NB4 (cell line): ENCODE measurements at regions not wholly inside any gene's neighbourhood (a gene's known extent, or its start where the extent isn't known, plus 50 kb on each side); places are given as distances from the start of the nearest gene placed in this dataset.

ENCODE experiments used
- MYC ChIP-seq: IDR thresholded peaks from 2 replicates; pipeline ENCODE4 v1.6.1; 2011; ENCODE audit warnings: low read depth, low read length
- POLR2A ChIP-seq: IDR thresholded peaks from 2 replicates; pipeline ENCODE4 v1.6.1; 2011; ENCODE audit warnings: mild to moderate bottlenecking; ENCODE audit not compliant: insufficient read length; ENCODE audit errors: extremely low read depth
- TF ChIP-seq, protein P1 (sequence below): IDR thresholded peaks from one replicate; pipeline ENCODE4 v1.5.1; 2012; ENCODE audit warnings: low read depth, low read length
- TF ChIP-seq, protein P2 (sequence below): IDR thresholded peaks from 2 replicates; pipeline ENCODE4 v1.6.1; 2011; ENCODE audit warnings: low read depth, low read length

DNA sequence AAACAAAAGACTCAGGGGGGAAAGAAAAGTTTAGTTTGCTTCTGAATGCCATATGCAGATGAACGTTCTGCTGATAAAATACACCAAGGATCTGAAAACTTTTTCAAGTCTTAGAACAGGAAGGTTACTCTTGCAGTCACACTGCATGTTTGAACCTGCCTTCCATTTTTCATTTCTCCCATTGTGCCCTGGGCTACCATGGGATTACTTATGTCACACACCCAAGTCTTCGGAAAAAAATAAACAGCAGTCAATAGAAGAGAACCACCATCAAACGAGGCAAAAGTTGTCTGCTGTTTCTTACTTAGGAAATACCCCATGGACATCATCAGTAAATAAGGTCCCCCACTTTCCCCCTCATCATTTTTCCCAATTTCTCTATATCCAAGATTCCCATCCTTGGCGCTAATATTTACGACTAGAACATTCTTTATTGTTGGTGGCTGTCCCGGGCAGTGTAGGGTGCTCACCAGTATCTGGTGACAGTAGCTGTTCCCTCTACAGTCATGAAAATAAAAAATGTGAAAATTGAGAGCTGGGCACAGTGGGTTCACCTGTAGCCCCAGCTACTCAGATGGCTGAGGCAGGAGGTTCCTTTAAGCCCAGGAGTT lies 202.5 kb downstream of the BCAS1 start:
- TF ChIP-seq, protein P1, sequence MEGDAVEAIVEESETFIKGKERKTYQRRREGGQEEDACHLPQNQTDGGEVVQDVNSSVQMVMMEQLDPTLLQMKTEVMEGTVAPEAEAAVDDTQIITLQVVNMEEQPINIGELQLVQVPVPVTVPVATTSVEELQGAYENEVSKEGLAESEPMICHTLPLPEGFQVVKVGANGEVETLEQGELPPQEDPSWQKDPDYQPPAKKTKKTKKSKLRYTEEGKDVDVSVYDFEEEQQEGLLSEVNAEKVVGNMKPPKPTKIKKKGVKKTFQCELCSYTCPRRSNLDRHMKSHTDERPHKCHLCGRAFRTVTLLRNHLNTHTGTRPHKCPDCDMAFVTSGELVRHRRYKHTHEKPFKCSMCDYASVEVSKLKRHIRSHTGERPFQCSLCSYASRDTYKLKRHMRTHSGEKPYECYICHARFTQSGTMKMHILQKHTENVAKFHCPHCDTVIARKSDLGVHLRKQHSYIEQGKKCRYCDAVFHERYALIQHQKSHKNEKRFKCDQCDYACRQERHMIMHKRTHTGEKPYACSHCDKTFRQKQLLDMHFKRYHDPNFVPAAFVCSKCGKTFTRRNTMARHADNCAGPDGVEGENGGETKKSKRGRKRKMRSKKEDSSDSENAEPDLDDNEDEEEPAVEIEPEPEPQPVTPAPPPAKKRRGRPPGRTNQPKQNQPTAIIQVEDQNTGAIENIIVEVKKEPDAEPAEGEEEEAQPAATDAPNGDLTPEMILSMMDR = no peak
- no peak for TF ChIP-seq POLR2A
- TF ChIP-seq MYC = no peak
- TF ChIP-seq, protein P2, sequence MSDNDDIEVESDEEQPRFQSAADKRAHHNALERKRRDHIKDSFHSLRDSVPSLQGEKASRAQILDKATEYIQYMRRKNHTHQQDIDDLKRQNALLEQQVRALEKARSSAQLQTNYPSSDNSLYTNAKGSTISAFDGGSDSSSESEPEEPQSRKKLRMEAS = no peak
